NCI-H345 (cell line): ENCODE measurements at regions not wholly inside any gene's neighbourhood (a gene's known extent, or its start where the extent isn't known, plus 50 kb on each side); places are given as distances from the start of the nearest gene placed in this dataset.
A peak's percentile ranks its signal among the peaks of the same experiment; 100 is the strongest.
"Not testable (repeated sequence)": the region's sequence is repeated elsewhere in the genome, so short reads cannot be mapped to it uniquely, and the experiment has no call there.

ENCODE experiments used
- DNase-seq: peaks from one replicate; lab custom pipeline; 2025; lab: John Stamatoyannopoulos, UW

GRCh38 chr10:60618861-60619260, 159.4 kb upstream of the CDK1 start:
- DNase-seq: no peak

- DNase-seq: no peak
These were observed 162.7 kb upstream of the CDK1 start for GRCh38 chr10:60615541-60615940.

GRCh38 chr10:60614363-60614762, 163.9 kb upstream of the CDK1 start:
- no peak for DNase-seq

GRCh38 chr10:60613434-60613833, 164.8 kb upstream of the CDK1 start:
- DNase-seq: no peak

- no peak for DNase-seq
These were observed 167.0 kb upstream of the CDK1 start for GRCh38 chr10:60611291-60611747.

GRCh38 chr10:60607372-60607771, 170.9 kb upstream of the CDK1 start:
- no peak for DNase-seq

GRCh38 chr10:60606343-60607080, 171.8 kb upstream of the CDK1 start:
- no peak for DNase-seq

- DNase-seq: no peak
These were observed 172.8 kb upstream of the CDK1 start for GRCh38 chr10:60605476-60605875.

- peak; percentile 3 for DNase-seq
These were observed 173.9 kb upstream of the CDK1 start for GRCh38 chr10:60604342-60604741.

- DNase-seq: no peak
These were observed 180.8 kb upstream of the CDK1 start for GRCh38 chr10:60597513-60597912.

GRCh38 chr10:60595852-60596251, 182.4 kb upstream of the CDK1 start:
- DNase-seq: no peak

- no peak for DNase-seq
These were observed 183.7 kb upstream of the CDK1 start for GRCh38 chr10:60594476-60595051.

GRCh38 chr10:60591119-60591518, 187.2 kb upstream of the CDK1 start:
- no peak for DNase-seq

- DNase-seq: no peak
These were observed 188.9 kb upstream of the CDK1 start for GRCh38 chr10:60589376-60589775.

GRCh38 chr10:60581782-60582181, 192.1 kb upstream of the ANK3 start:
- DNase-seq: not testable (repeated sequence)

GRCh38 chr10:60578217-60578616, 188.5 kb upstream of the ANK3 start:
- DNase-seq: no peak

- no peak for DNase-seq
These were observed 186.7 kb upstream of the ANK3 start for GRCh38 chr10:60576130-60577069.

GRCh38 chr10:60575105-60575504, 185.4 kb upstream of the ANK3 start:
- no peak for DNase-seq

- no peak for DNase-seq
These were observed 184.7 kb upstream of the ANK3 start for GRCh38 chr10:60574388-60574787.

- peak; percentile 13 for DNase-seq
These were observed 183.7 kb upstream of the ANK3 start for GRCh38 chr10:60573336-60573735.

GRCh38 chr10:60572511-60573194, 183.0 kb upstream of the ANK3 start:
- DNase-seq: peak; percentile 29

- DNase-seq: no peak
These were observed 181.2 kb upstream of the ANK3 start for GRCh38 chr10:60570896-60571295.
